ENCODE measurements at regions not wholly inside any gene's neighbourhood (a gene's known extent, or its start where the extent isn't known, plus 50 kb on each side); places are given as distances from the start of the nearest gene placed in this dataset.

DNA sequence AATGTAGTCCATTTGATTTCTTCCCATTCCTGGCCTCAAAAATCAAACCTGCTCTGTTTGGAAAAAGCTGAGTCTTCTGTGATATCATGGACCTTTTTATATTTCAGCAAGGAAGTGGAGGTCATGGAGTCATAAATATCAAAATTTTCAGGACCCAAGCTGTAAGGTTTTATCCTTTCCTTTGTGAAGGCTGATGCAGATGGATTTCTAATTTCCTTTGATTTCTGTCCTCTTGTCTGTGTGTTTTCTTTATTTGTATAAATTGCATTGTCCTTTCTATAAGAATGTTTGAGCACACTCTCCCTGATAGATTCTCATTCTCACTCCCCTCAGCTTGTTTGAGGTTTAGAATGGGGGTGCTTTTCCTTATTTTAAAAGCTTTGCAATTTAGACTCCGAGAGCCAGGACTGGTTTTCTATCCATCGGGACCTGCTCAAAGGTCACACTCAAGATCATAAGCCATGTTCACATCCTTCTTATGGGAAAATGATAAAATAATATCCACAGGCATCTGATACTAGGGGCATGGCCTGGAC is 127.4 kb upstream of the TMEM161B start (continued):
- TF ChIP-seq CEBPB (IDR thresholded peaks at IDR 0.05; ENCODE audit: low read depth, low read length): no peak
- no peak for TF ChIP-seq RAD21 (IDR thresholded peaks at IDR 0.05 in 1 of 2, conservative IDR thresholded peaks at IDR 0.05 in 1 of 2; ENCODE audit: low read depth in 2 of 2, low read length in 2 of 2)
- TF ChIP-seq SUZ12 (IDR thresholded peaks at IDR 0.05; ENCODE audit: low read length): no peak
